ENCODE measurements at regions not wholly inside any gene's neighbourhood (a gene's known extent, or its start where the extent isn't known, plus 50 kb on each side); places are given as distances from the start of the nearest gene placed in this dataset.

DNA sequence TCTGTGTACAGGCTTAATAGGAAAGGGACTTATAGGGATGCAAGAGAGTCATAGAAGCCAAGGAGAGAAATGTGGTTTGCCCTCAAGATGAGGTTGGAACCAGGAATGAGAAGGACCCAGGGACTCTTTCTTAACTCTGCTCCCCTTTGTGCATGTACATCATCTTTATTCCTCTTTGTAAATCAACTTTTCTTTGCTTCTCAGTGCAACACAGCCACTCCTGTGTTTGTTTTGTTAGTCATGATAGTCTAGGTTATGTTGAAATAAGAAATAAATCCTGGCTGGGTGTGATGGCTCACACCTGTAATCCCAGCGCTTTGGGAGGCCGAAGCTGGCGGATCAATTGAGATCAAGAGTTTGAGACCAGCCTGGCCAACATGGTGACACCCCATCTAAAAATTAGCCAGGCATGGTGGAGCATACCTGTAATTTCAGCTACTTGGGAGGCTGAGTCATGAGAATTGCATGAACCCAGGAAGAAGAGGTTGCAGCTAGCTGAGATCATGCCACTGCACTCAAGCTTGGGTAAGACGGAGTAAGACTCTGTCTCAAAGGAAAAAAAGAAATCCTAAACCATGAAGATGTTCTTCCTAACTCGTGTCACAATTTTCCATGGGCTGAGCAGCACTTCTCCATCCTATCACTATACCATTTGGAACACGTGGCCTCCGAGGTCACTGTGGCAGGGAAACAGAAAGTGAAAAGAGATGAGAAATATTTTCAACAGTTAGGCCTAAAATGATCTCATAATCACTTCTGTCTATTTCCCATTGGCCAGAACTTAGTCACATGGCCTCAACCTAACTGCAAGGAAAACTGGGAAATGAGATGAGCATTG, 73.0 kb upstream of the TMEM17 start (continued):
- TF ChIP-seq CTCF (IDR thresholded peaks at IDR 0.05) (no peak), SMC3 (IDR thresholded peaks at IDR 0.05; ENCODE audit: low read depth, low read length) (no peak), EZH2phosphoT487 (IDR thresholded peaks at IDR 0.05; ENCODE audit: borderline replicate concordance, low read depth) (no peak), CHD2 (IDR thresholded peaks at IDR 0.05; ENCODE audit: low read length, partially characterized antibody) (no peak), EP300 (IDR thresholded peaks at IDR 0.05; ENCODE audit: borderline replicate concordance in 1 of 2, low read depth in 1 of 2, low read length in 1 of 2) (peak in 1 of 2 experiments; percentile 49; a peak in 1 of 4 replicates)

GRCh38 chr2:62577994-62578781, 72.2 kb upstream of the TMEM17 start:
- no peaks in the 10 kb centered on the region for H3K9me3 ChIP-seq
- CTCF ChIA-PET: no interaction called here
- 6% methylated on average over 2 of the region's 2 CpGs for WGBS (ENCODE audit: low lambda C conversion rate)
- no peaks in the 10 kb centered on the region for H3K9me2 ChIP-seq
- H4K20me1 ChIP-seq (ENCODE audit: insufficient read depth): no peaks in the 10 kb centered on the region
- H3K27me3 ChIP-seq (ENCODE audit: insufficient read depth): no peaks in the 10 kb centered on the region
- no peaks in the 10 kb centered on the region for H3K79me2 ChIP-seq (ENCODE audit: insufficient read depth)
- H3K36me3 ChIP-seq (replicated peaks in 1 of 2; ENCODE audit: control insufficient read depth in 1 of 2, insufficient read depth in 2 of 2, low read length in 1 of 2): no peaks in the 10 kb centered on the region
- peak overlapping the region; percentile 71 for H3K9ac ChIP-seq
- peak overlapping the region; percentile 71 to 93 for H3K27ac ChIP-seq (ENCODE audit: low read depth in 2 of 2, low read length in 1 of 2)
- peaks cover 0 to 26% of the 10 kb centered on the region in 2 experiments; a peak in 2 of 4 replicates for H3K4me1 ChIP-seq (ENCODE audit: control insufficient read depth in 1 of 2, insufficient read depth in 2 of 2, low read depth in 1 of 2, low read length in 1 of 2)
- peaks cover 36% of the 10 kb centered on the region for H3F3A ChIP-seq (replicated peaks; ENCODE audit: insufficient read depth)
- H3K4me3 ChIP-seq (ENCODE audit: low read depth in 2 of 2, low read length in 1 of 2): no peak overlapping the region
- H2AFZ ChIP-seq (ENCODE audit: low read depth): no peak overlapping the region
- no peak for DNase-seq
- POLR2A ChIA-PET: no interaction called here
- peak overlapping the region; percentile 64 for H3K4me2 ChIP-seq
- TF ChIP-seq MEF2A (IDR thresholded peaks at IDR 0.05; ENCODE audit: borderline replicate concordance, low read depth): peak; percentile 75; the same call in 1 of the 2 replicates
- TF ChIP-seq FOSL2 (IDR thresholded peaks at IDR 0.05; ENCODE audit: borderline replicate concordance, low read depth): peak; percentile 99
- TF ChIP-seq, protein P1, sequence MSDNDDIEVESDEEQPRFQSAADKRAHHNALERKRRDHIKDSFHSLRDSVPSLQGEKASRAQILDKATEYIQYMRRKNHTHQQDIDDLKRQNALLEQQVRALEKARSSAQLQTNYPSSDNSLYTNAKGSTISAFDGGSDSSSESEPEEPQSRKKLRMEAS (IDR thresholded peaks at IDR 0.05; ENCODE audit: low read depth): peak; percentile 62; the same call in 1 of the 2 replicates
- TF ChIP-seq PBX3 (IDR thresholded peaks at IDR 0.05): peak; percentile 96
- no peak for TF ChIP-seq RFX5 (IDR thresholded peaks at IDR 0.05; ENCODE audit: low read length)
- TF ChIP-seq SMC3 (IDR thresholded peaks at IDR 0.05; ENCODE audit: low read depth, low read length): no peak
- peak; percentile 98 for TF ChIP-seq RXRA (IDR thresholded peaks at IDR 0.05; ENCODE audit: borderline replicate concordance, low read depth)
- no peak for TF ChIP-seq RAD21 (IDR thresholded peaks at IDR 0.05; ENCODE audit: low read length)
- TF ChIP-seq, protein P2, sequence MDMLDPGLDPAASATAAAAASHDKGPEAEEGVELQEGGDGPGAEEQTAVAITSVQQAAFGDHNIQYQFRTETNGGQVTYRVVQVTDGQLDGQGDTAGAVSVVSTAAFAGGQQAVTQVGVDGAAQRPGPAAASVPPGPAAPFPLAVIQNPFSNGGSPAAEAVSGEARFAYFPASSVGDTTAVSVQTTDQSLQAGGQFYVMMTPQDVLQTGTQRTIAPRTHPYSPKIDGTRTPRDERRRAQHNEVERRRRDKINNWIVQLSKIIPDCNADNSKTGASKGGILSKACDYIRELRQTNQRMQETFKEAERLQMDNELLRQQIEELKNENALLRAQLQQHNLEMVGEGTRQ (IDR thresholded peaks at IDR 0.05; ENCODE audit: borderline replicate concordance, low read depth, low read length): no peak
- no peak for TF ChIP-seq NRF1 (IDR thresholded peaks at IDR 0.05; ENCODE audit: low read depth, low read length)
- TF ChIP-seq TCF12 (IDR thresholded peaks at IDR 0.05): peak; percentile 96
- TF ChIP-seq EP300 (IDR thresholded peaks at IDR 0.05; ENCODE audit: borderline replicate concordance in 1 of 2, low read depth in 1 of 2, low read length in 1 of 2): peak; percentile 71 to 98
- peak; percentile 87; the same call in 1 of the 2 replicates for TF ChIP-seq POLR2AphosphoS5 (IDR thresholded peaks at IDR 0.05; ENCODE audit: low read depth, low read length)
- no peak; the same call in 1 of the 2 replicates for TF ChIP-seq GABPA (IDR thresholded peaks at IDR 0.05; ENCODE audit: low read depth)
- TF ChIP-seq REST (IDR thresholded peaks at IDR 0.05; ENCODE audit: low read depth, low read length): peak; percentile 39; the same call in 1 of the 2 replicates
- peak; percentile 88 for TF ChIP-seq FOXM1 (IDR thresholded peaks at IDR 0.05; ENCODE audit: low read depth)

All from SK-N-SH (cell line).